ENCODE measurements at regions not wholly inside any gene's neighbourhood (a gene's known extent, or its start where the extent isn't known, plus 50 kb on each side); places are given as distances from the start of the nearest gene placed in this dataset.

- TF ChIP-seq POLR2A (IDR thresholded peaks at IDR 0.05) (no peak), CTCF (IDR thresholded peaks at IDR 0.05) (no peak)
These were observed 1308.6 kb downstream of the ARAP2 start for GRCh38 chr4:34935739-34936138.

Data from right lobe of liver (tissue), 4 donors.